NB4 (cell line): ENCODE measurements at regions not wholly inside any gene's neighbourhood (a gene's known extent, or its start where the extent isn't known, plus 50 kb on each side); places are given as distances from the start of the nearest gene placed in this dataset.

Source experiments
- CTCF ChIP-seq: IDR thresholded peaks from one replicate; pipeline ENCODE4 v1.5.1; 2012; ENCODE audit warnings: low read depth, low read length
- POLR2A ChIP-seq: IDR thresholded peaks from 2 replicates; pipeline ENCODE4 v1.6.1; 2011; ENCODE audit warnings: mild to moderate bottlenecking; ENCODE audit not compliant: insufficient read length; ENCODE audit errors: extremely low read depth
- TF ChIP-seq, protein P1 (sequence below): IDR thresholded peaks from 2 replicates; pipeline ENCODE4 v1.6.1; 2011; ENCODE audit warnings: low read depth, low read length

- no peak for TF ChIP-seq CTCF
- TF ChIP-seq POLR2A = no peak
- TF ChIP-seq, protein P1, sequence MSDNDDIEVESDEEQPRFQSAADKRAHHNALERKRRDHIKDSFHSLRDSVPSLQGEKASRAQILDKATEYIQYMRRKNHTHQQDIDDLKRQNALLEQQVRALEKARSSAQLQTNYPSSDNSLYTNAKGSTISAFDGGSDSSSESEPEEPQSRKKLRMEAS = no peak
Measured at GRCh38 chr17:77847221-77848085, 111.0 kb upstream of the TNRC6C start.
